ENCODE measurements at regions not wholly inside any gene's neighbourhood (a gene's known extent, or its start where the extent isn't known, plus 50 kb on each side); places are given as distances from the start of the nearest gene placed in this dataset.

GRCh38 chr10:21076381-21076780 lies 179.3 kb upstream of the NEBL start:
- no peak overlapping the region for H3K56ac ChIP-seq (replicated peaks; ENCODE audit: insufficient read length, low read depth, low read length)
- FAIRE-seq (no peak), DNase-seq (ENCODE audit: low read depth in 1 of 2, low spot score in 2 of 2) (no peak)
- no peak overlapping the region for H3K4me3 ChIP-seq (ENCODE audit: extremely low read depth in 1 of 4, insufficient read depth in 2 of 4, low read depth in 3 of 4, low read length in 4 of 4)
- no peaks in the 10 kb centered on the region for H3K36me3 ChIP-seq (ENCODE audit: control insufficient read depth in 2 of 4, insufficient read depth in 4 of 4, low read length in 3 of 4)
- H4K8ac ChIP-seq (ENCODE audit: extremely low read depth, insufficient read depth, low read length) = no peak overlapping the region
- no peak overlapping the region for H2AK5ac ChIP-seq (ENCODE audit: low read depth, low read length)
- no peak overlapping the region for H3K4me2 ChIP-seq (ENCODE audit: insufficient read depth in 1 of 2, low read depth in 2 of 2, low read length in 2 of 2)
- no peak overlapping the region for H2BK120ac ChIP-seq (replicated peaks; ENCODE audit: low read depth, low read length)
- no peak overlapping the region for H3K9ac ChIP-seq (replicated peaks in 1 of 4; ENCODE audit: extremely low read depth in 1 of 4, low read depth in 3 of 4, low read length in 3 of 4)
- H3K27ac ChIP-seq (ENCODE audit: low read depth, low read length) = no peak overlapping the region
- no peak overlapping the region for H3K4ac ChIP-seq (replicated peaks; ENCODE audit: insufficient read length, low read depth, low read length)
- H3K79me1 ChIP-seq (ENCODE audit: low read depth, low read length) = no peaks in the 10 kb centered on the region; the same call in 1 of the 2 replicates
- no peak overlapping the region for H4K91ac ChIP-seq (replicated peaks; ENCODE audit: insufficient read length, low read length)
- H4K20me1 ChIP-seq (replicated peaks in 1 of 2; ENCODE audit: control insufficient read depth in 1 of 2, insufficient read depth in 2 of 2, low read length in 2 of 2) = no peaks in the 10 kb centered on the region
- H3K27me3 ChIP-seq (replicated peaks in 1 of 4; ENCODE audit: control insufficient read depth in 3 of 4, extremely low read depth in 1 of 4, insufficient read depth in 3 of 4, low read length in 3 of 4) = no peaks in the 10 kb centered on the region
- H3K14ac ChIP-seq (ENCODE audit: insufficient read length) = no peak overlapping the region
- no peak overlapping the region for H2BK5ac ChIP-seq (ENCODE audit: low read depth, low read length)
- no peaks in the 10 kb centered on the region for H3K79me2 ChIP-seq (ENCODE audit: control insufficient read depth in 1 of 2, insufficient read depth in 2 of 2, low read length in 2 of 2)
- H4K5ac ChIP-seq (ENCODE audit: insufficient read length, low read depth, low read length) = no peak overlapping the region
- H3K9me3 ChIP-seq (ENCODE audit: insufficient read depth in 2 of 2, low read depth in 1 of 2, low read length in 1 of 2) = no peaks in the 10 kb centered on the region
- no peak overlapping the region for H3K23ac ChIP-seq (ENCODE audit: insufficient read length)
- no peaks in the 10 kb centered on the region for H3K23me2 ChIP-seq (ENCODE audit: low read depth, low read length)
- H2BK20ac ChIP-seq (ENCODE audit: low read length) = no peak overlapping the region
- no peak overlapping the region for H3K18ac ChIP-seq (ENCODE audit: extremely low read depth, low read length)
- CTCF ChIA-PET (ENCODE audit: partially characterized antibody) = interaction anchor here (1.3 to 1.5 kb wide), 2 partner anchors 188 to 199 kb away, joined by 3 to 4 read pairs; no protein-coding TSS in a partner anchor
- H2BK15ac ChIP-seq (ENCODE audit: low read length) = no peak overlapping the region
- POLR2A ChIA-PET (ENCODE audit: partially characterized antibody) = no interaction called here
- no peak overlapping the region for H2AFZ ChIP-seq (ENCODE audit: low read length)
- peaks cover 0 to 3% (median 1%) of the 10 kb centered on the region in 4 experiments; a peak in 3 of 7 replicates for H3K4me1 ChIP-seq (replicated peaks in 1 of 4; ENCODE audit: control insufficient read depth in 3 of 4, insufficient read depth in 4 of 4, low read length in 3 of 4)
- TF ChIP-seq SAP30 (IDR thresholded peaks at IDR 0.05; ENCODE audit: insufficient read depth, insufficient replicate concordance, low read length) = no peak
- TF ChIP-seq HDAC6 (IDR thresholded peaks at IDR 0.05; ENCODE audit: low read depth, low read length) = no peak
- no peak for TF ChIP-seq MAFK (IDR thresholded peaks at IDR 0.05; ENCODE audit: low read depth, low read length)
- no peak for TF ChIP-seq SP4 (IDR thresholded peaks at IDR 0.05; ENCODE audit: low read length)
- TF ChIP-seq ATF3 (IDR thresholded peaks at IDR 0.05; ENCODE audit: insufficient read depth, low read depth, low read length) = no peak
- no peak for TF ChIP-seq JUND (IDR thresholded peaks at IDR 0.05; ENCODE audit: low read length)
- TF ChIP-seq CTBP2 (IDR thresholded peaks at IDR 0.05; ENCODE audit: borderline replicate concordance, insufficient read depth, insufficient read length, low read length) = no peak
- no peak for TF ChIP-seq RXRA (IDR thresholded peaks at IDR 0.05; ENCODE audit: insufficient read depth, low read depth, low read length)
- no peak for TF ChIP-seq JUN (IDR thresholded peaks at IDR 0.05; ENCODE audit: low read depth, low read length)
- no peak for TF ChIP-seq BRCA1 (IDR thresholded peaks at IDR 0.05; ENCODE audit: low read depth, low read length)
- no peak for TF ChIP-seq USF2 (IDR thresholded peaks at IDR 0.05; ENCODE audit: low read length)
- no peak for TF ChIP-seq TAF1 (IDR thresholded peaks at IDR 0.05; ENCODE audit: low read depth, low read length)
- no peak for TF ChIP-seq CREB1 (IDR thresholded peaks at IDR 0.05)
- H2BK12ac ChIP-seq (ENCODE audit: low read depth, low read length) = no peak overlapping the region
- WGBS, 2 experiments (ENCODE audit: extremely low coverage in 1 of 2, insufficient coverage in 1 of 2, insufficient read length in 1 of 2, insufficient replicate concordance in 2 of 2, low coverage in 1 of 2, low lambda C conversion rate in 2 of 2, missing lambda C conversion rate in 1 of 2) = 81% methylated on average over 2 of the region's 4 CpGs; no CpG with 5 or more reads in 1 of the 2 experiments
